H1 (cell line): ENCODE measurements at regions not wholly inside any gene's neighbourhood (a gene's known extent, or its start where the extent isn't known, plus 50 kb on each side); places are given as distances from the start of the nearest gene placed in this dataset.

Experiments used
- CTCF ChIP-seq, 3 experiments: IDR thresholded peaks; 1 replicate in 2 of 3; 2 replicates in 1 of 3; pipeline versions ENCODE4 v1.5.1 to v1.6.1; 2011; ENCODE audit warnings: low read length in 3 of 3, mild to moderate bottlenecking in 3 of 3, inconsistent platforms in 2 of 3, low read depth in 1 of 3, moderate library complexity in 1 of 3; ENCODE audit not compliant: insufficient read depth in 1 of 3; ENCODE audit errors: control extremely low read depth in 1 of 3
- HDAC2 ChIP-seq, 2 experiments: fragments of 300-600 bp in 1 of 2; sonication (generic) in 1 of 2; IDR thresholded peaks; 2 replicates each; pipeline ENCODE4 v1.6.1; 2011 to 2012; ENCODE audit warnings: low read depth in 2 of 2, low read length in 2 of 2, mild to moderate bottlenecking in 2 of 2, moderate library complexity in 2 of 2, borderline replicate concordance in 1 of 2, inconsistent platforms in 1 of 2
- MAFK ChIP-seq: IDR thresholded peaks from 2 replicates; pipeline ENCODE4 v1.6.1; 2012; ENCODE audit warnings: low read depth, mild to moderate bottlenecking, improper control_type of control experiment, low read length
- SRF ChIP-seq: IDR thresholded peaks from 2 replicates; pipeline ENCODE4 v1.6.1; 2011; ENCODE audit warnings: mild to moderate bottlenecking, low read depth, low read length, moderate library complexity

GRCh38 chr1:219813294-219813693 lies 115.1 kb downstream of the SLC30A10 start:
- no peak for TF ChIP-seq MAFK
- TF ChIP-seq CTCF (IDR thresholded peaks at IDR 0.05; ENCODE audit: control extremely low read depth in 1 of 3, insufficient read depth in 1 of 3, low read depth in 1 of 3, low read length in 3 of 3), result no peak
- TF ChIP-seq HDAC2 (IDR thresholded peaks at IDR 0.05; ENCODE audit: borderline replicate concordance in 1 of 2, low read depth in 2 of 2, low read length in 2 of 2), result no peak
- no peak for TF ChIP-seq SRF
